Lower leg skin (tissue), 3 donors: ENCODE measurements at regions not wholly inside any gene's neighbourhood (a gene's known extent, or its start where the extent isn't known, plus 50 kb on each side); places are given as distances from the start of the nearest gene placed in this dataset.

Experiments used
- CTCF ChIP-seq, 3 donors: fragments of 450-650 bp; IDR thresholded peaks; one replicate each; pipeline ENCODE4 v1.5.1; 2016; ENCODE audit warnings: antibody characterized with exemption in 3 of 3, mild to moderate bottlenecking in 3 of 3, moderate library complexity in 2 of 3
- POLR2A ChIP-seq, 2 donors: fragments of 450-650 bp; IDR thresholded peaks; one replicate each; pipeline ENCODE4 v1.6.1; 2016 to 2017; ENCODE audit warnings: antibody characterized with exemption in 2 of 2, mild to moderate bottlenecking in 1 of 2, moderate library complexity in 1 of 2

- TF ChIP-seq CTCF (IDR thresholded peaks at IDR 0.05) (no peak), POLR2A (IDR thresholded peaks at IDR 0.05) (no peak)
These were observed 186.2 kb upstream of the TBC1D5 start for GRCh38 chr3:17928502-17929145.
